ENCODE measurements at regions not wholly inside any gene's neighbourhood (a gene's known extent, or its start where the extent isn't known, plus 50 kb on each side); places are given as distances from the start of the nearest gene placed in this dataset.

GRCh38 chr4:64477127-64477526, 67.9 kb upstream of the TECRL start:
- DNase-seq (no peak), ATAC-seq (no peak)
- Mint-ChIP-seq H3K27me3 (ENCODE audit: low read depth) (no peaks in the 10 kb centered on the region), H3K36me3 (ENCODE audit: insufficient read depth) (no peaks in the 10 kb centered on the region), H3K4me3 (no peak overlapping the region), H3K9me3 (peaks cover 10% of the 10 kb centered on the region), H3K4me1 (ENCODE audit: low read depth) (no peaks in the 10 kb centered on the region)

- H3K4me3 Mint-ChIP-seq: no peak overlapping the region
- H3K9me3 Mint-ChIP-seq: no peaks in the 10 kb centered on the region
- H3K27me3 Mint-ChIP-seq (ENCODE audit: low read depth): no peaks in the 10 kb centered on the region
- no peaks in the 10 kb centered on the region for H3K36me3 Mint-ChIP-seq (ENCODE audit: insufficient read depth)
- H3K4me1 Mint-ChIP-seq (ENCODE audit: low read depth): no peaks in the 10 kb centered on the region
- ATAC-seq: no peak
- DNase-seq: no peak
These were observed 56.0 kb upstream of the TECRL start for GRCh38 chr4:64465263-64465662.

GRCh38 chr4:64464581-64464980, 55.3 kb upstream of the TECRL start:
- H3K36me3 Mint-ChIP-seq (ENCODE audit: insufficient read depth): no peaks in the 10 kb centered on the region
- no peaks in the 10 kb centered on the region for H3K4me1 Mint-ChIP-seq (ENCODE audit: low read depth)
- DNase-seq (no peak), ATAC-seq (no peak)
- H3K9me3 Mint-ChIP-seq: no peaks in the 10 kb centered on the region
- no peaks in the 10 kb centered on the region for H3K27me3 Mint-ChIP-seq (ENCODE audit: low read depth)
- no peak overlapping the region for H3K4me3 Mint-ChIP-seq

Data from activated T-cell treated with anti-CD3 and anti-CD28 coated beads, Interleukin-2, amount 50 U/mL, for 4 hours (primary cell).